HEK293 (cell line): ENCODE measurements at regions not wholly inside any gene's neighbourhood (a gene's known extent, or its start where the extent isn't known, plus 50 kb on each side); places are given as distances from the start of the nearest gene placed in this dataset.

Experiments
- CTCF ChIP-seq: fragments of 450-650 bp; formaldehyde crosslinking; IDR thresholded peaks from 2 replicates; pipeline ENCODE4 v1.5.1; 2016; ENCODE audit warnings: missing biosample characterization, missing genetic modification characterization
- REPIN1 ChIP-seq: fragments of 450-650 bp; formaldehyde crosslinking; IDR thresholded peaks from 2 replicates; pipeline ENCODE4 v1.5.1; 2017; ENCODE audit warnings: missing biosample characterization, missing genetic modification characterization, low read depth
- ZNF114 ChIP-seq: fragments of 450-650 bp; formaldehyde crosslinking; IDR thresholded peaks from 2 replicates; pipeline ENCODE4 v1.5.0; 2017; ENCODE audit warnings: missing biosample characterization, missing genetic modification characterization
- ZNF138 ChIP-seq: fragments of 450-650 bp; formaldehyde crosslinking; IDR thresholded peaks from 2 replicates; pipeline ENCODE4 v1.5.1; 2016; ENCODE audit warnings: missing biosample characterization, missing genetic modification characterization, borderline replicate concordance
- ZNF146 ChIP-seq: fragments of 450-650 bp; formaldehyde crosslinking; IDR thresholded peaks from 2 replicates; pipeline ENCODE4 v1.5.1; 2016; ENCODE audit warnings: missing biosample characterization, missing genetic modification characterization
- ZNF184 ChIP-seq: fragments of 450-650 bp; IDR thresholded peaks from 2 replicates; pipeline ENCODE4 v1.5.1; 2018; ENCODE audit warnings: missing biosample characterization, mild to moderate bottlenecking, missing genetic modification characterization
- ZNF266 ChIP-seq: fragments of 450-650 bp; formaldehyde crosslinking; IDR thresholded peaks from 2 replicates; pipeline ENCODE4 v1.5.1; 2016; ENCODE audit warnings: missing biosample characterization, missing genetic modification characterization, low read depth
- ZNF560 ChIP-seq: fragments of 450-650 bp; formaldehyde crosslinking; IDR thresholded peaks from 2 replicates; pipeline ENCODE4 v1.5.1; 2017; ENCODE audit warnings: missing biosample characterization, missing genetic modification characterization, borderline replicate concordance
- ZNF626 ChIP-seq: fragments of 450-650 bp; sonication (Bioruptor Pico); formaldehyde crosslinking; IDR thresholded peaks from 2 replicates; pipeline ENCODE4 v1.5.1; 2018; ENCODE audit warnings: missing biosample characterization, missing genetic modification characterization, inconsistent platforms
- ZNF670 ChIP-seq: fragments of 450-650 bp; formaldehyde crosslinking; IDR thresholded peaks from 2 replicates; pipeline ENCODE4 v1.5.1; 2016; ENCODE audit warnings: missing biosample characterization, missing genetic modification characterization, low read depth
- ZNF791 ChIP-seq: fragments of 450-650 bp; formaldehyde crosslinking; IDR thresholded peaks from 2 replicates; pipeline ENCODE4 v1.5.1; 2016; ENCODE audit warnings: missing biosample characterization, missing genetic modification characterization
- TF ChIP-seq, protein P1 (sequence below): fragments of 450-650 bp; formaldehyde crosslinking; IDR thresholded peaks from 2 replicates; pipeline ENCODE4 v1.5.1; 2016; ENCODE audit warnings: missing biosample characterization, missing genetic modification characterization, low read depth

DNA sequence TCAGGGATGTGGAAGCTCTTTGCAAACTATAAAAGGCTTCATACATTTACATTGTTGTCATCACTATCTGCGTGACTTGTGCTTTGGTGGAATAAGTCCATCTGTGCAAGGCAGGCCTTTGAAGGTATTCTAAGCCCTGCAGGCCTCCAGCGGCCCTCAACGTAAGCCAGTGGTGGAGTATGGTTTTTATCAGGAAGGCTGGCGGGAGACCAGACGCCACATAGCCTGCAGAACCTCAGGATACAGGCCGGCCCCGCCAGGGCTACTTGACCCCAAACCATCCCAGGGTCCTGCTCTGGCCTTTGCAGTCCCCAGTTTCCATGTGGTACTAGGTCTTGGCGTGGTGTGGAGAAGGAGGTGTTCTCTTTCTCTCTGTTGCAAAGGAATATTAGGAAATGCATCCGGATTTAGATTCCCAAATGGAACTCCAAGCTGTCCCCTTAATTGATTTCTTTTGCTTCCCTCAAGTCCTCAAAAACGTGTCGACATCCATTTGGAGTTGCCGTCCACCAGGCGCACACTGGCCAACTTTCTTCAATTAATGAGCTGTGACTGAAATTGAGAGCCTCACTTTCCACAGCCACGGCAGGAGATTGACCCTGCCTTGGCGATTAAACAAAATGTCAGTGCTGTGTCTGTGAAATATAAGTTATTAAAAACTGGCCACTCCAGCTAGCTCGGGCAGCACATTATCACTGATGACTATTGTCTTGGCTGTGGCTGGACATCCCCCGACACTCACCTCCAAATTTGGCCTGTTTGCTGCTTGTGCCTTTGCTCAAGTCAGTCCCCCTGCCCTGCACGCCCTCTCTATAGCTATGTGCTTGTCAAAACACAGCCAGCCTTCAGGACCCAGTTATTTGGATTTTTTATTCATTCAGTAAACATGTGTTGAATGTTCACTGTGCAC, 239.8 kb upstream of the TLE3 start:
- TF ChIP-seq ZNF560 (tag by site-specific recombination) (no peak), CTCF (tag by site-specific recombination) (no peak), ZNF184 (no peak), ZNF114 (tag by site-specific recombination) (no peak), REPIN1 (tag by site-specific recombination) (no peak), ZNF138 (tag by site-specific recombination) (no peak), ZNF626 (no peak), ZNF266 (tag by site-specific recombination) (no peak), ZNF146 (tag by site-specific recombination) (no peak), ZNF670 (tag by site-specific recombination) (no peak), ZNF791 (no peak)
- TF ChIP-seq, protein P1, sequence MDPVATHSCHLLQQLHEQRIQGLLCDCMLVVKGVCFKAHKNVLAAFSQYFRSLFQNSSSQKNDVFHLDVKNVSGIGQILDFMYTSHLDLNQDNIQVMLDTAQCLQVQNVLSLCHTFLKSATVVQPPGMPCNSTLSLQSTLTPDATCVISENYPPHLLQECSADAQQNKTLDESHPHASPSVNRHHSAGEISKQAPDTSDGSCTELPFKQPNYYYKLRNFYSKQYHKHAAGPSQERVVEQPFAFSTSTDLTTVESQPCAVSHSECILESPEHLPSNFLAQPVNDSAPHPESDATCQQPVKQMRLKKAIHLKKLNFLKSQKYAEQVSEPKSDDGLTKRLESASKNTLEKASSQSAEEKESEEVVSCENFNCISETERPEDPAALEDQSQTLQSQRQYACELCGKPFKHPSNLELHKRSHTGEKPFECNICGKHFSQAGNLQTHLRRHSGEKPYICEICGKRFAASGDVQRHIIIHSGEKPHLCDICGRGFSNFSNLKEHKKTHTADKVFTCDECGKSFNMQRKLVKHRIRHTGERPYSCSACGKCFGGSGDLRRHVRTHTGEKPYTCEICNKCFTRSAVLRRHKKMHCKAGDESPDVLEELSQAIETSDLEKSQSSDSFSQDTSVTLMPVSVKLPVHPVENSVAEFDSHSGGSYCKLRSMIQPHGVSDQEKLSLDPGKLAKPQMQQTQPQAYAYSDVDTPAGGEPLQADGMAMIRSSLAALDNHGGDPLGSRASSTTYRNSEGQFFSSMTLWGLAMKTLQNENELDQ (tag by site-specific recombination): no peak
